ENCODE measurements at regions not wholly inside any gene's neighbourhood (a gene's known extent, or its start where the extent isn't known, plus 50 kb on each side); places are given as distances from the start of the nearest gene placed in this dataset.

GRCh38 chr14:98803196-98803595 is 468.8 kb downstream of the BCL11B start:
- TF ChIP-seq EZH2 (IDR thresholded peaks at IDR 0.05; ENCODE audit: borderline replicate concordance, insufficient read depth, low read length, poor library complexity, severe bottlenecking), result no peak
- no peak for TF ChIP-seq EP300 (conservative IDR thresholded peaks at IDR 0.05; ENCODE audit: poor library complexity, severe bottlenecking)
- no peak for TF ChIP-seq REST (IDR thresholded peaks at IDR 0.05; ENCODE audit: borderline replicate concordance)
- no peak for TF ChIP-seq RAD21 (conservative IDR thresholded peaks at IDR 0.05)
- TF ChIP-seq CTCF (IDR thresholded peaks at IDR 0.05; ENCODE audit: poor library complexity, severe bottlenecking), result no peak
- TF ChIP-seq MXI1 (conservative IDR thresholded peaks at IDR 0.05; ENCODE audit: poor library complexity, severe bottlenecking), result no peak
- TF ChIP-seq SMC3 (conservative IDR thresholded peaks at IDR 0.05; ENCODE audit: poor library complexity), result no peak
- no peak for TF ChIP-seq POLR2AphosphoS5 (IDR thresholded peaks at IDR 0.05)
- no peak for TF ChIP-seq TAF1 (IDR thresholded peaks at IDR 0.05; ENCODE audit: low read depth)
- no peak overlapping the region for H2AFZ ChIP-seq (ENCODE audit: low read depth, low read length)
- no peaks in the 10 kb centered on the region for H3F3A ChIP-seq (ENCODE audit: insufficient read depth, low read length, poor library complexity, severe bottlenecking)

GRCh38 chr14:98808494-98809407 is 463.2 kb downstream of the BCL11B start:
- H4K20me1 ChIP-seq (ENCODE audit: insufficient read depth), result no peaks in the 10 kb centered on the region
- no peaks in the 10 kb centered on the region for H3K9me2 ChIP-seq (ENCODE audit: insufficient read depth, low read length)
- H3F3A ChIP-seq (ENCODE audit: insufficient read depth, low read length, poor library complexity, severe bottlenecking), result no peaks in the 10 kb centered on the region
- H3K9ac ChIP-seq (ENCODE audit: low read length), result no peak overlapping the region
- no peak overlapping the region for H3K4me3 ChIP-seq (ENCODE audit: low read length)
- no peaks in the 10 kb centered on the region for H3K36me3 ChIP-seq (ENCODE audit: insufficient read depth, low read length)
- H3K27me3 ChIP-seq (ENCODE audit: insufficient read depth, low read depth, low read length), result no peaks in the 10 kb centered on the region
- no peaks in the 10 kb centered on the region for H3K79me2 ChIP-seq (replicated peaks; ENCODE audit: insufficient read depth, low read length)
- H2AFZ ChIP-seq (ENCODE audit: low read depth, low read length), result no peak overlapping the region
- H3K27ac ChIP-seq (ENCODE audit: low read length), result no peak overlapping the region
- no peak overlapping the region for H3K4me2 ChIP-seq (ENCODE audit: low read length)
- TF ChIP-seq EP300 (conservative IDR thresholded peaks at IDR 0.05; ENCODE audit: poor library complexity, severe bottlenecking), result no peak
- no peak for TF ChIP-seq CTCF (IDR thresholded peaks at IDR 0.05; ENCODE audit: poor library complexity, severe bottlenecking)
- TF ChIP-seq REST (IDR thresholded peaks at IDR 0.05; ENCODE audit: borderline replicate concordance), result no peak
- no peak for TF ChIP-seq POLR2AphosphoS5 (IDR thresholded peaks at IDR 0.05)
- TF ChIP-seq SMC3 (conservative IDR thresholded peaks at IDR 0.05; ENCODE audit: poor library complexity), result no peak
- no peak for TF ChIP-seq TAF1 (IDR thresholded peaks at IDR 0.05; ENCODE audit: low read depth)
- TF ChIP-seq EZH2 (IDR thresholded peaks at IDR 0.05; ENCODE audit: borderline replicate concordance, insufficient read depth, low read length, poor library complexity, severe bottlenecking), result no peak
- TF ChIP-seq RAD21 (conservative IDR thresholded peaks at IDR 0.05), result no peak
- no peak for TF ChIP-seq MXI1 (conservative IDR thresholded peaks at IDR 0.05; ENCODE audit: poor library complexity, severe bottlenecking)
- H3K9me3 ChIP-seq (ENCODE audit: low read length), result no peaks in the 10 kb centered on the region

More at GRCh38 chr14:98803196-98803595, 468.8 kb downstream of the BCL11B start:
- Histone ChIP-seq H3K4me3 (ENCODE audit: low read length) (no peak overlapping the region), H3K9ac (ENCODE audit: low read length) (no peak overlapping the region), H3K9me2 (ENCODE audit: insufficient read depth, low read length) (no peaks in the 10 kb centered on the region), H4K20me1 (ENCODE audit: insufficient read depth) (no peaks in the 10 kb centered on the region), H3K4me2 (ENCODE audit: low read length) (no peak overlapping the region), H3K36me3 (ENCODE audit: insufficient read depth, low read length) (no peaks in the 10 kb centered on the region), H3K27ac (ENCODE audit: low read length) (no peak overlapping the region), H3K27me3 (ENCODE audit: insufficient read depth, low read depth, low read length) (no peaks in the 10 kb centered on the region), H3K9me3 (ENCODE audit: low read length) (no peaks in the 10 kb centered on the region), H3K79me2 (replicated peaks; ENCODE audit: insufficient read depth, low read length) (no peaks in the 10 kb centered on the region)

Measured in neural cell (in vitro differentiated cells).